ENCODE measurements at regions not wholly inside any gene's neighbourhood (a gene's known extent, or its start where the extent isn't known, plus 50 kb on each side); places are given as distances from the start of the nearest gene placed in this dataset.

DNA sequence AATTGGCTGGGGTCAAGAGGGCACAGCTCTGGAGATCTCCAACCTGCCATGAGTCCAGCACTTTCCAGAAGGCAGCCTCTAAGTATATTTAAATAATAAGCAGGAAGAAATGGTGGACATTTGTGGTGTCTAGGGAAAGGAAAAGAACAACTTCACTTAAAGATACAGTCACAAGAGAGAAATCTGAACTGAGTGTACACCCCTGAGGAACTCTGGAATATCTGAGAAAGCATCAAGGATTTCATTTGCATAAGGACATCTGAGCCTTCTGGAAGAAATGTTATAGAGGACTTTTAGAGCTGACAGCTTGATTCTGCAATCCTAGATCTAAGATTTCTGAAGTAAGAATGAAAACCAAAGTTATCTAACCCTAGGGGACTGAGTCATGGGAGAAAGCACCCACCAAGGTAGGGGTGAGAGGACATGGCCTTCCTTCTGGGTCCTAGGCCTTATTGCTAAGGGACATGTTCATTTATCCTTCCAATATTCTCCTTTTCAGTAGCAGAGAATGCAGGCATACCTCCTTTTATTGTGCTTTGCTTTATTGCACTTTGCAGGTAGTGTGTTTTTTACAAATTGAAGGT is 253.4 kb upstream of the SLC24A2 start:
- H3K27me3 ChIP-seq: no peaks in the 10 kb centered on the region
- no peaks in the 10 kb centered on the region for H3K9me3 ChIP-seq
- no peak overlapping the region for H3K27ac ChIP-seq
- H3K4me3 ChIP-seq (ENCODE audit: low read depth in 1 of 2, low read length in 1 of 2): no peak overlapping the region
- TF ChIP-seq CTCF (IDR thresholded peaks at IDR 0.05): no peak
- H3K36me3 ChIP-seq: no peaks in the 10 kb centered on the region
- H3K4me1 ChIP-seq (ENCODE audit: control insufficient read depth in 1 of 2, insufficient read depth in 1 of 2, low read depth in 1 of 2, low read length in 1 of 2): no peaks in the 10 kb centered on the region

- Histone ChIP-seq H3K4me1 (ENCODE audit: control insufficient read depth in 1 of 2, insufficient read depth in 1 of 2, low read depth in 1 of 2, low read length in 1 of 2) (no peaks in the 10 kb centered on the region), H3K9me3 (no peaks in the 10 kb centered on the region), H3K27ac (no peak overlapping the region), H3K27me3 (no peaks in the 10 kb centered on the region), H3K36me3 (no peaks in the 10 kb centered on the region), H3K4me3 (ENCODE audit: low read depth in 1 of 2, low read length in 1 of 2) (no peak overlapping the region)
- no peak for TF ChIP-seq CTCF (IDR thresholded peaks at IDR 0.05)
Observed at GRCh38 chr9:20041697-20042081, 252.9 kb upstream of the SLC24A2 start.

DNA sequence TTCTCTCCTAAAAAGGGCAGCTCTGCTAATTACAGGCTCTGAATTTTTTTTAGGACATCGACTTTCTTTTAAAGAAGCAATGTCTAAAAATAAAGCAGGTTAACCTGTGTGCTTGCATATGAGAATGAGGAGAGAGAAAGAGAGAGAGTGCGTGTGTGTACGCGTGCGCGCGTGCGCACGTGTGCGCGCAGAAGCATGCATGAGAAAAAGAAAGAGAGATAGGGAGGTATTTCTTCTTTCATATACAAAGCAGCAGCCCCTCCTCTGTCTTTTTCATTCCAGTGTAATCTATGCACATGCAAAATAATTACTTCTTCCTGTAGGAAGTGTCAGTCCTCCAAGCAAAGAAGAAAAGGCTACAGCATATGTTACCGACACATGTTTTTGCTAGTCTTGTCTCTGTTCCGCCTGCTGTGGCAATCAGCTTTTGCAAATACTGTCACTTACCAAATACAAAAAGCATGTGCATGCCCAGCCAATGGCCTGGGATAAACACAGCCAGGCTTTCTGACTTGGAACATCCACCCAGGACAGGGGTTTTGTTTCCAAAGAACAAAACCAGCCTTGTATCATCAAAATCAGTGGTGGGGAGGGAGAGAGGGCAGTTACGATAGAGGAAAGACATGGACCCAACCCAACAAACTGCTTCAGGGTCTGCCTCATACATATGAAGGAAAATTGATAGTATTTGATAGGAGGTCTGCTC is 252.3 kb upstream of the SLC24A2 start:
- Histone ChIP-seq H3K36me3 (no peaks in the 10 kb centered on the region), H3K27ac (no peak overlapping the region), H3K9me3 (no peaks in the 10 kb centered on the region), H3K27me3 (no peaks in the 10 kb centered on the region), H3K4me3 (ENCODE audit: low read depth in 1 of 2, low read length in 1 of 2) (no peak overlapping the region), H3K4me1 (ENCODE audit: control insufficient read depth in 1 of 2, insufficient read depth in 1 of 2, low read depth in 1 of 2, low read length in 1 of 2) (no peaks in the 10 kb centered on the region)
- no peak for TF ChIP-seq CTCF (IDR thresholded peaks at IDR 0.05)

- Histone ChIP-seq H3K4me1 (ENCODE audit: control insufficient read depth in 1 of 2, insufficient read depth in 1 of 2, low read depth in 1 of 2, low read length in 1 of 2) (no peaks in the 10 kb centered on the region), H3K4me3 (ENCODE audit: low read depth in 1 of 2, low read length in 1 of 2) (no peak overlapping the region), H3K27me3 (no peaks in the 10 kb centered on the region), H3K9me3 (no peaks in the 10 kb centered on the region), H3K27ac (no peak overlapping the region), H3K36me3 (no peaks in the 10 kb centered on the region)
- no peak for TF ChIP-seq CTCF (IDR thresholded peaks at IDR 0.05)
Observed at GRCh38 chr9:20037699-20038098, 248.9 kb upstream of the SLC24A2 start.

DNA sequence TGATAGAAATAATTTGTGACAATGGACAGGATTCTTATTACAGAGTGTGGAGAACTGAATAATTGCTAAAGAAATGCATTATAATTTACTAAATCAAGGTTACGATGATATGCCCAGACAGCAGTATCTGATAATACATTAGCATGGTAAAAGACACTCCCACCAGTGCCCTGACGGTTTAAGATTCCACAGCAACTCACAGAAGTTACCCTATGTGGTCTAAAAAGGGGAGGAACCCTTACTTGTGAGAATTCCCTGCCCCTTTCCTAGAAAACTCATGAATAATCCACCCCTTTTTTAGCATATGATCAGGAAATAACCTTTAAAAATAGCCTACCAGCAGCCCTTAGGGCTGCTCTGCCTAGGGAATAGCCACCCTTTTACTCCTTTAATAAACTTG is 244.7 kb upstream of the SLC24A2 start:
- no peaks in the 10 kb centered on the region for H3K4me1 ChIP-seq (ENCODE audit: control insufficient read depth in 1 of 2, insufficient read depth in 1 of 2, low read depth in 1 of 2, low read length in 1 of 2)
- no peaks in the 10 kb centered on the region for H3K9me3 ChIP-seq
- H3K4me3 ChIP-seq (ENCODE audit: low read depth in 1 of 2, low read length in 1 of 2): no peak overlapping the region
- no peaks in the 10 kb centered on the region for H3K36me3 ChIP-seq
- no peak for TF ChIP-seq CTCF (IDR thresholded peaks at IDR 0.05)
- H3K27me3 ChIP-seq: no peaks in the 10 kb centered on the region
- H3K27ac ChIP-seq: no peak overlapping the region
